Peyer's patch (tissue), 4 donors: ENCODE measurements at regions not wholly inside any gene's neighbourhood (a gene's known extent, or its start where the extent isn't known, plus 50 kb on each side); places are given as distances from the start of the nearest gene placed in this dataset.

Experiments used
- CTCF ChIP-seq, 6 experiments: fragments of 450-650 bp in 4 of 6; fragments of 200-600 bp in 2 of 6; sonication (generic) in 1 of 6; IDR thresholded peaks; one replicate each; pipeline ENCODE4 v1.5.1; 2017 to 2019; ENCODE audit warnings: antibody characterized with exemption in 6 of 6, mild to moderate bottlenecking in 3 of 6, moderate library complexity in 1 of 6
- POLR2A ChIP-seq, 2 donors: fragments of 450-650 bp; IDR thresholded peaks; one replicate each; pipeline ENCODE4 v1.5.1; 2017; ENCODE audit warnings: antibody characterized with exemption in 2 of 2, mild to moderate bottlenecking in 2 of 2, moderate library complexity in 2 of 2

- TF ChIP-seq CTCF (IDR thresholded peaks at IDR 0.05) (no peak), POLR2A (IDR thresholded peaks at IDR 0.05) (no peak)
Measured at GRCh38 chrX:93461060-93461459, 212.3 kb downstream of the NAP1L3 start.
